Midbrain (tissue), 1 donor: ENCODE measurements at regions not wholly inside any gene's neighbourhood (a gene's known extent, or its start where the extent isn't known, plus 50 kb on each side); places are given as distances from the start of the nearest gene placed in this dataset.

Experiments used
- DNase-seq: peaks from one replicate; lab custom pipeline; 2025; lab: John Stamatoyannopoulos, UW

GRCh38 chr4:24057915-24058559, 168.2 kb upstream of the PPARGC1A start:
- no peak for DNase-seq

- no peak for DNase-seq
These were observed 166.4 kb upstream of the PPARGC1A start for GRCh38 chr4:24056289-24056688.

GRCh38 chr4:24055623-24056022, 165.8 kb upstream of the PPARGC1A start:
- DNase-seq: no peak

GRCh38 chr4:24054910-24055309, 165.1 kb upstream of the PPARGC1A start:
- DNase-seq: no peak

GRCh38 chr4:24053934-24054333, 164.1 kb upstream of the PPARGC1A start:
- no peak for DNase-seq

GRCh38 chr4:24044610-24045589, 155.1 kb upstream of the PPARGC1A start:
- DNase-seq: no peak

- DNase-seq: no peak
These were observed 152.2 kb upstream of the PPARGC1A start for GRCh38 chr4:24042094-24042493.

- no peak for DNase-seq
These were observed 151.0 kb upstream of the PPARGC1A start for GRCh38 chr4:24040811-24041210.

GRCh38 chr4:24033626-24034025, 143.8 kb upstream of the PPARGC1A start:
- DNase-seq: no peak

GRCh38 chr4:24032371-24032989, 142.6 kb upstream of the PPARGC1A start:
- no peak for DNase-seq

- no peak for DNase-seq
These were observed 136.7 kb upstream of the PPARGC1A start for GRCh38 chr4:24026596-24026995.

- no peak for DNase-seq
These were observed 134.8 kb upstream of the PPARGC1A start for GRCh38 chr4:24024605-24025004.

GRCh38 chr4:24024157-24024556, 134.3 kb upstream of the PPARGC1A start:
- no peak for DNase-seq

GRCh38 chr4:24015782-24016181, 125.9 kb upstream of the PPARGC1A start:
- no peak for DNase-seq

- peak; percentile 30 for DNase-seq
These were observed 124.0 kb upstream of the PPARGC1A start for GRCh38 chr4:24013668-24014422.

- no peak for DNase-seq
These were observed 121.1 kb upstream of the PPARGC1A start for GRCh38 chr4:24010994-24011393.

- no peak for DNase-seq
These were observed 120.7 kb upstream of the PPARGC1A start for GRCh38 chr4:24010573-24010972.

- no peak for DNase-seq
These were observed 118.0 kb upstream of the PPARGC1A start for GRCh38 chr4:24007860-24008261.

GRCh38 chr4:24006269-24006668, 116.4 kb upstream of the PPARGC1A start:
- DNase-seq: no peak

- no peak for DNase-seq
These were observed 114.1 kb upstream of the PPARGC1A start for GRCh38 chr4:24003926-24004325.

- DNase-seq: no peak
These were observed 113.6 kb upstream of the PPARGC1A start for GRCh38 chr4:24003496-24003895.
